GM12873 (cell line): ENCODE measurements at regions not wholly inside any gene's neighbourhood (a gene's known extent, or its start where the extent isn't known, plus 50 kb on each side); places are given as distances from the start of the nearest gene placed in this dataset.

Experiments
- TF ChIP-seq, protein P1 (sequence below): IDR thresholded peaks from 2 replicates; pipeline ENCODE4 v1.5.1; 2012; ENCODE audit warnings: low read depth, mild to moderate bottlenecking, moderate library complexity, low read length, control low read depth; ENCODE audit not compliant: insufficient read depth; ENCODE audit errors: missing control alignments

DNA sequence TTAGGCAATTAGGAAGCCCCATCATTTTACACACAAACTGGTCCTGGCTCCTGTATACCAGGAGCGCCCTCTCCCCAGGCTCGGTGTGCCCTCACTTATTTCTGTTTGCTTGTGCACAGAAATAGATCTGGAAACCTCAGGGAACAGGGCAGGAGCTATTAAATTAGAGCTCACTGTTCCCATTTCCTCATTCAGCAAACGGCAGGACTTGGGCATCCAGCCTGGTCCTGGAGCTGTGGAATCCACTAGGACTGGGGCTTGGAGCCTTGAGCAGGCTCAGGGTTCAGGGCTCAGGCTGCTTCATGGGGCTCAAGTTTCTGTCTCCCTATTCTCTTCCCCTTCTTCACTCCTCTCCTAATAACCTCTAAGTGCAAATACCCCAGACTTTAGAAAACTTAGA, 91.3 kb downstream of the VCPKMT start:
- TF ChIP-seq, protein P1, sequence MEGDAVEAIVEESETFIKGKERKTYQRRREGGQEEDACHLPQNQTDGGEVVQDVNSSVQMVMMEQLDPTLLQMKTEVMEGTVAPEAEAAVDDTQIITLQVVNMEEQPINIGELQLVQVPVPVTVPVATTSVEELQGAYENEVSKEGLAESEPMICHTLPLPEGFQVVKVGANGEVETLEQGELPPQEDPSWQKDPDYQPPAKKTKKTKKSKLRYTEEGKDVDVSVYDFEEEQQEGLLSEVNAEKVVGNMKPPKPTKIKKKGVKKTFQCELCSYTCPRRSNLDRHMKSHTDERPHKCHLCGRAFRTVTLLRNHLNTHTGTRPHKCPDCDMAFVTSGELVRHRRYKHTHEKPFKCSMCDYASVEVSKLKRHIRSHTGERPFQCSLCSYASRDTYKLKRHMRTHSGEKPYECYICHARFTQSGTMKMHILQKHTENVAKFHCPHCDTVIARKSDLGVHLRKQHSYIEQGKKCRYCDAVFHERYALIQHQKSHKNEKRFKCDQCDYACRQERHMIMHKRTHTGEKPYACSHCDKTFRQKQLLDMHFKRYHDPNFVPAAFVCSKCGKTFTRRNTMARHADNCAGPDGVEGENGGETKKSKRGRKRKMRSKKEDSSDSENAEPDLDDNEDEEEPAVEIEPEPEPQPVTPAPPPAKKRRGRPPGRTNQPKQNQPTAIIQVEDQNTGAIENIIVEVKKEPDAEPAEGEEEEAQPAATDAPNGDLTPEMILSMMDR, result no peak

DNA sequence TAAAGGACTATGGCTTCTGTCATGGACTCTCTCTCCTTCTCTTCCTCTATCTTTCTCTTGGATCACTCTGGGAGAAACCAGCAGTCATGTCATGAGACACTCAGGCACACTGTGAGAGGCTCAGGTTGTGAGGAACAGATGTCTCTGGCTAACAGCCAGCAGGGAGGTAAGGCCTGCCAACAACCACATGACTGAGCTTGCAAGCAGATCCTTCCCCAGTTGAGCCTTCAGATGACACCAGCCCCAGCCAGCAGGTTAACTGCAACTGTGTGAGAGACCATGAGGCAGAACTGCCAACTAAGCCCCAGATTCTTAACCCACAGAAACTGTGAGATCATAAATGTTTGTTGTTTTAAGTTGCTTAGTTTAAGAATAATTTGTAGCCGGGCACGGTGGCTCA, 90.6 kb downstream of the VCPKMT start:
- TF ChIP-seq, protein P1, result no peak

DNA sequence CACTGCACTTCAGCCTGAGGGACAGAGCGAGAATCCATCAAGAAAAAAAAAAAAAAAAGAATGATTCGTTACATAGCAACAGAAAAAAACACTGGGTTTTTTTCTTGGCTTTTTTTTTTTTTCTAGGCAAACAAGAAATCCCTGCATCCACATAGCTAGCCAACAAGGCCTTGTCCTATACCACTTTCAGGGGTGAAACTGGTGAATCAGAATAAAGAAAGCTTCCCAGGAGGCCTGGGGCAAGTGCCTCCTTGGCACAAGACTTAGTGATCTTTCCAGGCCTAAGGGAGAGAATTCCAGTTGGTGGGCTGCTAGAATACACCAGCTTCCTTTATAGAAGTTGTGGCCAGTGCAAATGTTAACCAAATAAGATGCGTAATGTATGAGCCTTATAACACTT, 90.0 kb downstream of the VCPKMT start:
- TF ChIP-seq, protein P1, result no peak

DNA sequence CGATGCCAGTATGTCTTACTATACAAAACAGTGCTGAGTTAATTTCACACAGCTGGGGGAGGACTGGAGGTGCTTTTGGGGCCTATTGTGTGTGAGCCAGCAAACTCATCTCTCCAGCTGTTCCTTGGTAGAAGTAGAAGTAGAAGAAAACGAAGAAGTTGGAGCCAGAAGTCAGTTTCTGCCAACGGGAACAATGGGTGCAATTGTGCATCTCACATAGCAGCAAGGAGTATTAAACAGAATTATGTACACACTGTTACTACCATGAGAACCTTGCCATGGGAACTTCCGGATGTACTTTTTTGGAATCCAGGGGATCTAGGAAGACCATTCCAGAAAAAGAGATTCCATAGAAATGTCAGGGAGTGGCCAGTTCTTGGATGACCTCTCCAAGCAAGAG, 88.6 kb downstream of the VCPKMT start:
- TF ChIP-seq, protein P1, result no peak

DNA sequence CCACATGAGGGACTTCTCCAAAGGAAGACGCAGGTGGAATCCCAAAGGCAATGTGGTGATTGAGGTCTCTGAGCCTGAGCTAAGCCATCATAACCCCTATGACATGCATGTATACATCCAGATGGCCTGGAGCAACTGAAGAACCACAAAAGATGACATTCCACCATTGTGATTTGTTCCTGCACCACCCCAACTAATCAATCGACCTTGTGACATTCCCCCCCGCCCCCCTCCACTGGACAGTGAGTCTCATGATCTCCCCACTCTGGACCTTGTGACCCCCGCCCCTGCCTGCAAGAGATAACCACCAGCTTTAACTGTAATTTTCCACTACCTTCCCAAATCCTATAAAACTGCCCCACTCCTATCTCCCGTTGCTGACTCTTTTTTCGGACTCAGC, 87.9 kb downstream of the VCPKMT start:
- TF ChIP-seq, protein P1, result no peak

DNA sequence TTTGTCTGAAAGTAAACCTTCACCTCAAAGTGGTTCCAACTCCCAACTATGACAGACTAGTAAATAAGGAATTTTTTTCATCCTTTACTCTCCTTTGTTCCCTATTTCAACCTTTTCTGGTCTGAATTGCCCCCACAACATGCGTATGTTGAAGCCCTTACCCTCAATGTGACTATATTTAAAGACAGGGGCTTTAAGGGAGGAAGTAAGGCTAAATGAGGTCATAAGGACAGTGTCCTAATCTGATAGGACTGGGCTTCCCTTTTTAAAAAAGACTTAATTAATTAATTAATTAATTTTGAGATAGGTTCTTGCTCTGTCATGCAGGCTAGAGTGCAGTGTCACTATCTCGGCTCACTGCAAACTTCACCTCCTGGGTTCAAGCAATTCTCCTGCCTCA, 86.3 kb downstream of the VCPKMT start:
- TF ChIP-seq, protein P1, result no peak

DNA sequence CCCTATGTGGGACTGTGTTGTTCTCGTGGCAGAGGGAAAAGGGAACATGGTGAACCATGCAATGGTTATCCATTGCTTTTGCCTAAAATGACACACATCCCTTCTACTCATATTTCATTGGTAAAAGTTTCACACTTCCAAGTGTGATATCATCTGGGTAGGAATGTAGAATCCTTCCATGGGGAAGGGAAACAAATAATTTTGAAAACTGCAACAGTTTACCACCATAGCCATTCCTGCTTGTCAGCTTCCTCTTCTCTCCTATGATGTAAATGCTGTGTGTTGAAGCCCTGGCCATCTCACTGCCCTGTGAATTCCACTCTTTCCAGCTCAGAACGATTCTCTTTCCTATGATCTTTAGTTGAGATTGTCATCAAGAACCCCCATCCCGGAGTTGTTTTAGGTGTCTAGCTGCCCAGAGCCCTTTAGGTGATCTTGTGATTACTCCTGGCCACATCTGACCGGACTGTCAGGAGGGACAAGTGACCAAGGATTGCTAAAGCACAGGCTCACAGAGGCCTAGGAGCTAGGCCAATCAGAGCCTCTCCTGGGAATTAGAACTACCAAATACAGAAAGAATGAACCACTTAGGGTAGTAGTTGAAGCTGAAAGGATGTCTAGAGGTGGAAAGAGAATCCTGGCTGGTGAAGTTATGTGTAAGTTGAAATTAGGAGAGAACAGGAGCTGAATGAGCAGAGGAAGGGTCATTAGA, 84.6 kb downstream of the VCPKMT start:
- TF ChIP-seq, protein P1, result no peak
